Mononuclear cell (primary cell): ENCODE measurements at regions not wholly inside any gene's neighbourhood (a gene's known extent, or its start where the extent isn't known, plus 50 kb on each side); places are given as distances from the start of the nearest gene placed in this dataset.

Experiments used
- H3K27me3 ChIP-seq: 2 replicates; pipeline ENCODE4 v1.6.0; 2011; ENCODE audit warnings: low read length, control low read depth; ENCODE audit not compliant: insufficient read depth
- H3K4me1 ChIP-seq: 2 replicates; pipeline ENCODE4 v1.5.1; 2011; ENCODE audit warnings: mild to moderate bottlenecking, low read length, control low read depth; ENCODE audit not compliant: insufficient read depth
- H3K4me3 ChIP-seq: 2 replicates; pipeline ENCODE4 v1.5.1; 2011; ENCODE audit warnings: mild to moderate bottlenecking, low read length, moderate library complexity
- H3K9me3 ChIP-seq: 2 replicates; pipeline ENCODE4 v1.5.1; 2011; ENCODE audit warnings: low read depth, mild to moderate bottlenecking, control low read depth, low read length

GRCh38 chr22:27257987-27258386 lies 543.6 kb downstream of the MN1 start:
- H3K27me3 ChIP-seq, result no peaks in the 10 kb centered on the region
- H3K9me3 ChIP-seq, result no peaks in the 10 kb centered on the region
- H3K4me1 ChIP-seq, result no peaks in the 10 kb centered on the region
- H3K4me3 ChIP-seq, result no peak overlapping the region

GRCh38 chr22:27258616-27259172 lies 542.9 kb downstream of the MN1 start:
- no peak overlapping the region for H3K4me3 ChIP-seq
- no peaks in the 10 kb centered on the region for H3K9me3 ChIP-seq
- no peaks in the 10 kb centered on the region for H3K27me3 ChIP-seq
- no peaks in the 10 kb centered on the region for H3K4me1 ChIP-seq

DNA sequence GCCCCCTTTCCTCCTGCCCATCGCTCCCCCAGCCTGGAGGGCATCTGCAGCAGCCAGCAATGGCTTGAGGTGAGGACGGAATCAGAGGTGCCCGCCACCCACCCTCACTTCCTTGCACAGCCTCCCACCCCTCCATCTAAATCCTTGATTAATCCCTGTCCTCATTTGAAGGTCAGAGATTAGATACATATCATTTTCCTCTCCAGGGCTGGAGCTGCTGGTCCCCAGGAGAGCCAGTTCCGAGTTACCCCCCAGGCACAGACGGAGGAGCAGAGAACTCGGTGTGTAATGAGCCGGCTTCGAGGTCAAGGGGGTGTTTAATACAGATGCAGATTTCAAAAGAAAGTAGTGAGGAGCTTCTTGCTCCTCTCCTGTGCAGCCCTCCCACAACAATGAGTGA lies 542.1 kb downstream of the MN1 start:
- Histone ChIP-seq H3K27me3 (no peaks in the 10 kb centered on the region), H3K4me1 (no peaks in the 10 kb centered on the region), H3K4me3 (no peak overlapping the region), H3K9me3 (no peaks in the 10 kb centered on the region)

DNA sequence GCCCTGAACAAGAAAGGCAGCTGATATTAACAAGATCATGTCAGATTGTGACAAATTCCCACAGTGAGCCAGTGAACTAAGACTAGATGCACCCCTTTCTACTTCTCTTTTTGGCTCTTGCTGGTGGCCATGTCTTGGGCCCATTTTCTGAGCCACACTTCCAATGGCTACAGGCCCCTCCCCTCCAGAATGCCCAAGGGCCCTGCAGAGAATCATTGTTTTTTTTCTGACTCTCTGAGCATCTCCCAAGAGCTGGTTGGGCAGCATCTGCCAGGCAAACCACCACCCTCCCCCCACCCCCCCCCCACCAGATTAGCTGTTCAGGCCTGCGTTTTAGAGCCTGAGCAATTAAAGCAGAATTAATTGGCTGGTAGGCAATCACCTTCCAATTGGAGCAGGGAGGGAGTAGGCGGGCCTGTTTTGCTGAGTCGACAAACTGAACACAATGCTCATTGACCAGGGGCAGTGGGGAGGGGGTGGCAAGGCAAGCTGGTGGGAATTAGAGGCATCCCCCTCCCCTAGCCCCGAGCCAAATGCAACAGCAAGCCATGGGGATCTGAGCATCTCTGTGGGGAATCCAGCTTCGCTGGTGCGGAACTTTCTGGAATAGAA lies 541.4 kb downstream of the MN1 start:
- Histone ChIP-seq H3K27me3 (no peaks in the 10 kb centered on the region), H3K9me3 (no peaks in the 10 kb centered on the region), H3K4me1 (no peaks in the 10 kb centered on the region), H3K4me3 (no peak overlapping the region)

DNA sequence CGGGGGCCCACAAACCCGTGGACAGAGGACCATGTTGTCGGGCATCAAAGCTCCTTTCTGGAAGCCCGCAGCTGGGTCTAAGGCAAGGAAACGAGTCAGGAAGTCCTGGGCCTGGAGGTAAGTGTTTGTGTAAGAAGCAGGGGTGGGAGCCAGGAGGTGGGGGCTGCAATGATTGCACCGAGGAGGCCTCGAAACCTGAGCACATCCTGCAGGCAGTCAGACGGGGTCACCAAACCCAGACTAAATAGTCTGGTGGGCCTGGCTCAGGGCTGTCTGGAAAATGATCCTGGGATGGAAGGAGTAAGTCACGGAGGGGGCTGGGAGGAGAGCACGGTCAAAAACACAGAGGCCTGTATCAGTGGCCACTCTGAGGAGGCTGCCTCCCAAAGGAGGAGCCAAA lies 539.2 kb downstream of the MN1 start:
- no peak overlapping the region for H3K4me3 ChIP-seq
- H3K9me3 ChIP-seq, result no peaks in the 10 kb centered on the region
- no peaks in the 10 kb centered on the region for H3K27me3 ChIP-seq
- H3K4me1 ChIP-seq, result no peaks in the 10 kb centered on the region

DNA sequence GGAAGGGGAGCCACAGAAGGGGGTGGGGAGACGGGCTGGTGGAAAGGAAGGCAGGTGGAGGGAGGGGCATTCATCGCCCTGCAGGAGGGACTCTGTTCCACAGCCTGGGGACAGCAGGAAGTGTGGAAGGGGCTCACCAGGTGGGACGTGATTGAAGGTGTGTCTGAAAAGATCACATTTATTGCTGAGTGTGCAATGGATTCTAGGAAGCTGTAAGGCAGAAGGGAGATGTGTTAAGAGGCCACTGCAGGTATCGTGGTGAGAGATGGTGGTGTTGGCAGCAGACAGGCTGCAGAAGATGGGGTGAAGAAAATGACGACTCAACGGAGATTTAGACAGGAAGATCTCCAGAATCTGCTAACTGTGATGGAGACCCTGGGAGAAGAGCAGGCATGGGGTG lies 537.4 kb downstream of the MN1 start:
- Histone ChIP-seq H3K4me1 (no peaks in the 10 kb centered on the region), H3K4me3 (no peak overlapping the region), H3K9me3 (no peaks in the 10 kb centered on the region), H3K27me3 (no peaks in the 10 kb centered on the region)

GRCh38 chr22:27267145-27267544 lies 534.4 kb downstream of the MN1 start:
- Histone ChIP-seq H3K9me3 (no peaks in the 10 kb centered on the region), H3K4me1 (no peaks in the 10 kb centered on the region), H3K27me3 (no peaks in the 10 kb centered on the region), H3K4me3 (no peak overlapping the region)

DNA sequence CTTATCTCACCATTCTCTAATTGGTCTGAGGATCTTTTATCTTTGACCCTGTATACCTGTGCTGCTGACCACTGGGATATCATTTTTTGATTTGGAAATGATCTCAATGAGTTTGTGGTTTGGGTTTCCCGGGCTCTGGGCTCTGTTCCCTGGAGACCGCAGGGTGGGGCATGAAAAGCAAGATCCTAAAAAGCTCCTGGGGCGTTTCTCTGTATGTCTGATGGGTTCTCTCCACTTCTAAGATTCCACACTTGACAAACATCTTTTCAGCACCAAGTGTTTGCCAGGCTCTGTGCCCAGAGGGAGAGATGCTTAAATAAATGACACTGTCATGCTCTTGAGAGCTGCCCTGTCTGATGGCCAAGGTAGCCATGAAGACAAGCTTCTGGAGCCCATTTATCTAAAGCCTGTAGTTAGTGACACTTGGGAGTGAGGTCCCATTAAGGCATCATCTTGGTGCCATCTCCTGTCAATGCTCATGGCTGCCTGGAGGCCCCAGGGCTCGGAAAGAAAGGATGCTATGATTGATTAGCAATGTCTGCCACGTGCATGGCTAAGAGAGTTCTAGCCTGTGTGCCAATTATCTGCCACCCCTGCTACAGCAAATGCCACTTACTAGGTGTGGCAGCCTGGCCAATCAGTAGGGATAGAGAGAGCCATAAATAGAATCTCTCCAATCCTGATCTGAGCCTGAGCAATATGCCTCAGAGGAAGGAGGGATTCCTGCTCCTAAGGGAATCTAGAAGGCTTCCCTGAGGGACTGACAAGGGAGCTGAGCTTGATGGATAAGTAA lies 531.6 kb downstream of the MN1 start:
- Histone ChIP-seq H3K4me1 (no peaks in the 10 kb centered on the region), H3K27me3 (no peaks in the 10 kb centered on the region), H3K4me3 (no peak overlapping the region)

GRCh38 chr22:27270818-27271510 lies 530.6 kb downstream of the MN1 start:
- no peaks in the 10 kb centered on the region for H3K27me3 ChIP-seq
- no peaks in the 10 kb centered on the region for H3K9me3 ChIP-seq
- no peak overlapping the region for H3K4me3 ChIP-seq
- no peaks in the 10 kb centered on the region for H3K4me1 ChIP-seq

More for the DNA sequence above, 531.6 kb downstream of the MN1 start:
- no peaks in the 10 kb centered on the region for H3K9me3 ChIP-seq

- no peaks in the 10 kb centered on the region for H3K9me3 ChIP-seq
- H3K4me3 ChIP-seq, result no peak overlapping the region
- H3K27me3 ChIP-seq, result no peaks in the 10 kb centered on the region
- H3K4me1 ChIP-seq, result no peaks in the 10 kb centered on the region
These were observed 528.1 kb downstream of the MN1 start for GRCh38 chr22:27273436-27273835.

GRCh38 chr22:27273853-27274252 lies 527.7 kb downstream of the MN1 start:
- Histone ChIP-seq H3K9me3 (no peaks in the 10 kb centered on the region), H3K4me1 (no peaks in the 10 kb centered on the region), H3K4me3 (no peak overlapping the region), H3K27me3 (no peaks in the 10 kb centered on the region)

DNA sequence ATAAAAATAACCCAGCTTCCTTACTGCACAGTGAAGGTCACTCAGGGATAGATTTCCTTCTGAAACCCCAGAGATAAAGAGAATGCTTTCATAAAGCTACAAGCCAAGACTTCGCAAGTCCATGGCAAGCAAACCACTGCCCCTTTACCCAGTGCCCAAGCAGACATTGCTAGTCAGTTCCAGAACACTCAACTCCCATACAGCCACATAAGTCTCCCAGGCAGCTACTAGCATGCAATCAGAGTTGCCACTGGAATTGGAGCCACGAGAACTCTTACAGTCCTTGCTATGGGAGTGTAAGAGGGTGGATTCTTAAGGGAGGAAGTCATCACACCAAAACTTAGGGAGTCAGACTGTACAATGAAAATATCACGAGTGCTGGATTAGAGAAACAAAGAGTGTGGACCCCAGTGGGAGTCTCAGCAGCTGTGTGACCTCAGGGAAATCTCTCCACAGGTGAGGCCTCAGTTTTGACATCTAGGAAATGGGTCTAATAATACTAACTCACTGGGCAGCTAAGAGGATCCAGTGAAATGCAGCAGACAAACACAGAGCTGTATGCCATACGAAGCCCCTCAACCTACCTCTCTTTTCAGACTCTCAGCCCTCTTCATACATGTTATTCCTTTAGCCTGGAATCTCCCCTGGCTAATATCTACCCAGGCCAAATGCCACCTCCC lies 526.6 kb downstream of the MN1 start:
- no peaks in the 10 kb centered on the region for H3K4me1 ChIP-seq
- no peaks in the 10 kb centered on the region for H3K9me3 ChIP-seq
- no peak overlapping the region for H3K4me3 ChIP-seq
- H3K27me3 ChIP-seq, result no peaks in the 10 kb centered on the region

DNA sequence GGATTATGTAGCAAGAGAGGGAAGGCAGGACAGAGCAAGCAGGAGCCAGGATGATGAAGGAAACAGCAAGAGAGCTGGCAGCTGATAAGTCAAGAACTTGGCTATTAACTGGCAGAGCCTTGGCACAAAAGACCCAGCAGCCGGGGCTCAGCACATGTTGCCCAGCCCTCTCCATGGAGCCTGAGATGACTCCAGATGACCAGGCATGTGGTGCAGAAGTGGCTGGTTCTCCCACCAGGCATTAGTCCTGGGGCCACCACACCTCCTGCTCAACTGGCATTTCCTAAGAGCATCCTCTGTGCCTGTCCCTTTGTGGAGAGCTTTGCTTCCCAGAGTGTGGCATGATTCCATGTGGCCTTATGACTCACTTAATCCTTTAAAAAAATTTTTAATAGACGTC lies 522.6 kb downstream of the MN1 start:
- H3K9me3 ChIP-seq, result no peaks in the 10 kb centered on the region
- H3K4me3 ChIP-seq, result no peak overlapping the region
- no peaks in the 10 kb centered on the region for H3K27me3 ChIP-seq
- no peaks in the 10 kb centered on the region for H3K4me1 ChIP-seq

DNA sequence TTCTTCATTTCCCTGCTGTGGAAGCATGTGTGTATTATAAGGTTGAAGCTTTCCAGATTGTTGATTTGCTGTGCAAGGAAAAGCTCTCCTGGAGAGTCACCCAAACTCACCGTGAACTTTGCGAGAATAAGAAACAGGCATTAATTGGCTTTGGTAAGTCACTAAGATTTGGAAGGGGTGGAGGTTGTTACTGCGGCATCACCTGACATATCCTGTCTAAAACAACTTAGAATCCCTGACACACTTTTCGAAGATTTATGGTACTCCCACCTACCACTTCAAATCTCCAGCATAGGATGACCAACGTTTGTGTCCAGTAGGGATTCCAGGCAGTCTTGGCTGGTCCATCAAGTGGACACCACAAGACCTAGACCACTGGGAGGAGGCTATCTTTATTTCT lies 518.3 kb downstream of the MN1 start:
- no peaks in the 10 kb centered on the region for H3K9me3 ChIP-seq
- H3K4me1 ChIP-seq, result no peaks in the 10 kb centered on the region
- H3K4me3 ChIP-seq, result no peak overlapping the region
- H3K27me3 ChIP-seq, result no peaks in the 10 kb centered on the region

DNA sequence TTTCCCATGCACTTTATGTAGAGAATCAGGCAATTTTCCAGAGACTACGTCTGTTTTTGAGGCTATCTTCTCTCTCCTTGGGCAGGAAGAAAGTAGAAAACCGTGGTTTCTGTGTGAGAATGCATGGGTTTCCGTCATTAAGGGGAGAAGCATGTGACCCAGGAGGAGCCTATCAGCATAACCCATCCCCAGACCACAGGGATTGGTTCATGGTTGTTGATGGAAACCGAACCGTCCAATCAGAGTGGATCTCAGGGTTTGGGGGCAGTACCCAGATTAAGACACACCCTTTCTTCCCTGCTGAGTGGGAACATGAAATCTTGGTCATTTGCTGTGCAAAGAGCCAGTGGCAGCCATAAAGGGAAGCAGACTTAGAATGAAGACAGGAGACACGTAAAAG lies 517.8 kb downstream of the MN1 start:
- Histone ChIP-seq H3K4me1 (no peaks in the 10 kb centered on the region), H3K27me3 (no peaks in the 10 kb centered on the region), H3K9me3 (no peaks in the 10 kb centered on the region), H3K4me3 (no peak overlapping the region)
